Pancreas (tissue), 10 donors: ENCODE measurements at regions not wholly inside any gene's neighbourhood (a gene's known extent, or its start where the extent isn't known, plus 50 kb on each side); places are given as distances from the start of the nearest gene placed in this dataset.

Experiments used
- ATAC-seq, 4 donors: fragments of 200-7000 bp; cut with Tn5 transposase; one replicate each; pipeline versions ENCODE4 v1.8.0 to v1.9.1; 2020; ENCODE audit warnings: mild to moderate bottlenecking in 4 of 4, moderate library complexity in 4 of 4
- DNase-seq, 6 donors: peaks; one replicate each; pipeline ENCODE4 v3.0.0-alpha.2; 2020
- FAIRE-seq: peaks from 2 replicates; lab custom pipeline; 2012; peaks lifted over from hg19 to GRCh38; lab: Jason Lieb, UNC
- H3K27ac ChIP-seq, 4 donors: fragments of 200-600 bp; sonication (generic); 1 replicate in 3 of 4; 2 replicates in 1 of 4; pipeline versions ENCODE4 v1.5.0 to v1.8.0; 2020
- H3K27me3 ChIP-seq, 4 donors: fragments of 200-600 bp; one replicate each; pipeline ENCODE4 v1.8.0; 2021
- H3K36me3 ChIP-seq, 3 donors: fragments of 200-600 bp; sonication (generic) in 1 of 3; one replicate each; pipeline versions ENCODE4 v1.5.0 to v1.8.0; 2020 to 2021
- H3K4me1 ChIP-seq, 3 donors: fragments of 200-600 bp; one replicate each; pipeline ENCODE4 v1.8.0; 2021
- H3K4me3 ChIP-seq, 4 donors: fragments of 200-600 bp; sonication (generic) in 2 of 4; one replicate each; pipeline versions ENCODE4 v1.5.0 to v1.8.0; 2020 to 2021
- H3K9me3 ChIP-seq, 4 donors: fragments of 200-600 bp; one replicate each; pipeline ENCODE4 v1.8.0; 2021
- CTCF ChIP-seq, 4 donors: fragments of 200-600 bp; sonication (generic) in 3 of 4; IDR thresholded peaks; one replicate each; pipeline versions ENCODE4 v1.5.0 to v1.8.0; 2021; ENCODE audit warnings: antibody characterized with exemption in 4 of 4
- WGBS, 2 donors: extraction: QIAGEN DNeasy Blood & Tissue Kit; methylation state at CpG; one replicate each; pipeline ENCODE4 v1.1.7; 2013; 5-methylcytosine and 5-hydroxymethylcytosine counted together
- intact Hi-C, 3 donors: fragments of 100-400 bp; cut with DNase I; formaldehyde crosslinking; loops; one replicate each; pipeline versions ENCODE4 v1.11.1 to v1.14.2; 2022
- donor health status: healthy with polysubstance abuse.
- donor health status: DM: no; HTN: no; CAD: no; lungs with moderate emphysema.
- donor health status: DM: no; HTN: no; CAD: no.
- donor health status: control.
- donor health status: control.
- donor health status: Bipolar disorder and iron deficiency.
- donor health status: DM: yes; HTN: yes; CAD: no.
- donor health status: DM: no; HTN: no; CAD: no.
- donor health status: DM: no; HTN: no; CAD: no.
- donor health status: DM: yes; HTN: yes; CAD: no.

DNA sequence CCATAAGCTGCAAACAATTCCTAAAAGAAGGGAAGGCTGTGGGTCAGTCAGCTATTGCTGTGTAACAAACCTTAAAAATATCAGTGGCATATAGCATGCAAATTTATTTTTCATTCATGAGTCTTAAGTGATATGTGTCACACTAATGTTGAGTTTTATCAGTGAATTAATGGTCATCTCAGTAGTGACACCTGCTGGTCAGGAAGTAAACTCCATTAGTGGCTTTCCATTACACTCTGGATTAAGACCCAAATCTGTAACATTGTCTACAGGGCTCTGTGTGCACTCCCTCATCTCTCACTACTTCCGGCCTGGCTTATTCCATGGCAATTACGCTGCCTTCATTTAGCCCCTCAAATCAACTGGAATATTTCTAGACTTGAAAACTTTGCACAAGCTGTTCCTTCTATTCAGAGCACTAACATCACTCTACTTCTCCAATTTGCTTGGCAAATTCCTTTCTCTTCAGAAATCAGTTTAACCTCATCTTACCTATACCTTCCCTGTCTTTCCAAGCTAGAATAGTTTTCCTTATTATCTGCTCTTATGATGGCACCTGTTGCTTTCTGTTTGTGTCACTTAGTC, 217.3 kb upstream of the TAPT1 start:
- peak in 3 of 4 donors; percentile 72 to 74 (median 72) for ATAC-seq
- 55 to 82% methylated on average over 2 of the region's 2 CpGs for WGBS, 2 donors
- DNase-seq, result no peak
- Histone ChIP-seq H3K9me3 (no peaks in the 10 kb centered on the region), H3K27me3 (no peaks in the 10 kb centered on the region), H3K36me3 (no peaks in the 10 kb centered on the region), H3K4me1 (peaks cover 5 to 11% (median 9%) of the 10 kb centered on the region in 3 donors), H3K27ac (no peak overlapping the region), H3K4me3 (no peak overlapping the region)
- no peak for FAIRE-seq
- TF ChIP-seq CTCF (IDR thresholded peaks at IDR 0.05), result peak; percentile 35 to 59 (median 47)
- intact Hi-C loops, result loop anchor here in 1 of 3 donors (10.0 kb wide), 1 partner anchor 159 kb away; no protein-coding TSS in a partner anchor

DNA sequence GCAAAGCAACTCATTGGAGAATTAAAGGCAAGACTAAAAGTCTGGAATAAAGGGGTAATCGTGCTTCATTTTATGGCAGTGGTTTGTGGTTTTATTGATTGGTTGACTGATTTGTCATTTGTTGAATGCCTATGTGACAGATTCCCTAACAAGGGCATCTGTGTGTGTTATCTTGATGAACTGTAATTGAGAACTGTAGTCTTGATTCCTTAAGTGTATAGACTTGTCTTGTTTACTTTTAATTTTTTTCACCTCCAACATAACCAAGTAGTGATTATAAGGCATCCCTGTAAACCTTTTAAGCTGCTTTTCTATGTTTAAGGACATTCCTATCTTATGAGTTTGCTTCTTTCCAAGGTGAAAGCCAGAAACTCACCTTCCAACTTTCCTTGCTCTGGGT, 216.0 kb upstream of the TAPT1 start:
- FAIRE-seq (no peak), ATAC-seq (peak in 2 of 4 donors; percentile 68 to 69), DNase-seq (no peak)
- H3K36me3 ChIP-seq, result no peaks in the 10 kb centered on the region
- TF ChIP-seq CTCF (IDR thresholded peaks at IDR 0.05), result no peak
- H3K27ac ChIP-seq, result no peak overlapping the region
- H3K4me3 ChIP-seq, result no peak overlapping the region
- peaks cover 0 to under 1% (median 0%) of the 10 kb centered on the region in 3 donors for H3K4me1 ChIP-seq
- intact Hi-C loops, result loop anchor here in 1 of 3 donors (10.0 kb wide), 1 partner anchor 157 kb away; no protein-coding TSS in a partner anchor
- no peaks in the 10 kb centered on the region for H3K9me3 ChIP-seq
- H3K27me3 ChIP-seq, result no peaks in the 10 kb centered on the region
- 22 to 23% methylated on average over 1 of the region's 1 CpG for WGBS, 2 donors

DNA sequence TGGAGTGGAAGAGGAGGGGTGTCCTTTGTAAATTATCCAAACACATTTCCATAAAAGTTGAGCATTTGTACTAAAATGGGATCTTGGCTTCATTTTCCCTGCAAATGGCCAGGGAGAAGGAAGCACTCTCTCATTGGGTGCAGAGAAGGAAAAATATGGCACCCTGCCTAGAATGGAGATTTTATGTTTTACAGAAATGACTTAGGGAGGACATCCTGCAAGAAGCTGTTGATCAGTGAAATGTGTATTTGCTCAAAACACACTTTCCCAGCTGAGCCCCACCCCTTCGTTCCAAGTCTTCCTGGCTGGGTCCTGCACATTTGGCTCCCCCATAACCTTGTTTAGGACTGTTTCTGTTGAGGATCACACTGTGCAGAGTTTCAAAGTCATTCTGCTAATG, 213.5 kb upstream of the TAPT1 start:
- H3K27ac ChIP-seq, result no peak overlapping the region
- intact Hi-C loops, result loop anchor here in 2 of 3 donors (5.0 to 10.0 kb wide), 2 partner anchors 147 to 155 kb away; no protein-coding TSS in a partner anchor
- 51 to 65% methylated on average over 1 of the region's 1 CpG for WGBS, 2 donors
- DNase-seq (no peak), ATAC-seq (no peak), FAIRE-seq (no peak)
- no peak overlapping the region for H3K4me3 ChIP-seq
- no peaks in the 10 kb centered on the region for H3K4me1 ChIP-seq
- TF ChIP-seq CTCF (IDR thresholded peaks at IDR 0.05), result no peak
- H3K36me3 ChIP-seq, result no peaks in the 10 kb centered on the region
- no peaks in the 10 kb centered on the region for H3K9me3 ChIP-seq
- no peaks in the 10 kb centered on the region for H3K27me3 ChIP-seq

- no peak overlapping the region for H3K27ac ChIP-seq
- no peak for FAIRE-seq
- no peaks in the 10 kb centered on the region for H3K27me3 ChIP-seq
- TF ChIP-seq CTCF (IDR thresholded peaks at IDR 0.05), result no peak
- no peaks in the 10 kb centered on the region for H3K4me1 ChIP-seq
- no peak for ATAC-seq
- no peak for DNase-seq
- no peaks in the 10 kb centered on the region for H3K36me3 ChIP-seq
- H3K4me3 ChIP-seq, result no peak overlapping the region
- H3K9me3 ChIP-seq, result no peaks in the 10 kb centered on the region
- intact Hi-C loops, result loop anchor here in 1 of 3 donors (5.0 kb wide), 1 partner anchor 147 kb away; no protein-coding TSS in a partner anchor
Measured at GRCh38 chr4:16438986-16439385, 212.7 kb upstream of the TAPT1 start.

DNA sequence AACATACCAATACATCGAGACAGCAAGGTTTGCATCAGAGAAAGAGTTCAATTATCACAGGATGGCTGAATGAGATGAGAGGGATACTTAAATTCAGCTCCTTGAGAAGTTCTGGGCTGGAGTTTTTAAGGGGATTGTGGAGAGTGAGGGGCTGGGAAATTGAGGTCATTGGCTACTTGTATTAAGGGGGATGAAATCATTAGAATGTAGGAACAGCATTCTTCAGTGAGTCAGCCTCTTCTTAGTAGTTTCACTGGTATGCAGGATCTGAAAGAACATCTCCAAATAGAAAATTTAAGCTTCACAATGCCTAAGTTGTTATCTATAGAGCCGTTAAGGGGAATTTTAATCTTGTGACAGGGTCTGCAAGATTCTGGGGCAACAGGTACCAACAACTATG, 211.6 kb upstream of the TAPT1 start:
- no peak for TF ChIP-seq CTCF (IDR thresholded peaks at IDR 0.05)

More for the DNA sequence above, 211.6 kb upstream of the TAPT1 start:
- H3K27ac ChIP-seq, result no peak overlapping the region
- FAIRE-seq, result no peak
- no peak for DNase-seq
- H3K27me3 ChIP-seq, result no peaks in the 10 kb centered on the region
- H3K9me3 ChIP-seq, result no peaks in the 10 kb centered on the region
- ATAC-seq, result no peak
- H3K4me3 ChIP-seq, result no peak overlapping the region
- 63 to 70% methylated on average over 2 of the region's 2 CpGs for WGBS, 2 donors
- H3K4me1 ChIP-seq, result no peaks in the 10 kb centered on the region
- intact Hi-C loops, result loop anchor here in 1 of 3 donors (5.0 kb wide), 1 partner anchor 146 kb away; no protein-coding TSS in a partner anchor
- no peaks in the 10 kb centered on the region for H3K36me3 ChIP-seq
